H9 (cell line): ENCODE measurements at regions not wholly inside any gene's neighbourhood (a gene's known extent, or its start where the extent isn't known, plus 50 kb on each side); places are given as distances from the start of the nearest gene placed in this dataset.

ENCODE experiments used
- DNase-seq: peaks from one replicate; pipeline ENCODE4 v3.0.0-alpha.2; 2017
- H2AFZ ChIP-seq: one replicate; pipeline ENCODE4 v1.6.1; 2013; ENCODE audit warnings: mild to moderate bottlenecking, low read length, control low read depth, moderate library complexity
- H2AK5ac ChIP-seq: 2 replicates; pipeline ENCODE4 v1.6.1; 2013; ENCODE audit warnings: low read length, control low read depth, mixed read lengths; ENCODE audit not compliant: insufficient read length
- H2BK120ac ChIP-seq: one replicate; pipeline ENCODE4 v1.6.1; 2013; ENCODE audit warnings: low read depth, mild to moderate bottlenecking, low read length, control low read depth, inconsistent platforms; ENCODE audit not compliant: poor library complexity, severe bottlenecking
- H2BK12ac ChIP-seq: 2 replicates; pipeline ENCODE4 v1.6.1; 2013; ENCODE audit warnings: low read length, control low read depth, mixed read lengths, low read depth; ENCODE audit not compliant: insufficient read length
- H2BK15ac ChIP-seq: 2 replicates; pipeline ENCODE4 v1.6.1; 2013; ENCODE audit warnings: low read depth, low read length, control low read depth
- H2BK20ac ChIP-seq: one replicate; pipeline ENCODE4 v1.6.1; 2013; ENCODE audit warnings: low read depth, mild to moderate bottlenecking, low read length, control low read depth, inconsistent platforms; ENCODE audit not compliant: poor library complexity, severe bottlenecking
- H2BK5ac ChIP-seq: 2 replicates; pipeline ENCODE4 v1.6.1; 2013; ENCODE audit warnings: low read length, control low read depth, mixed read lengths; ENCODE audit not compliant: insufficient read length
- H3K14ac ChIP-seq: 2 replicates; pipeline ENCODE4 v1.6.1; 2013; ENCODE audit warnings: low read length, control low read depth; ENCODE audit not compliant: insufficient read depth
- H3K18ac ChIP-seq: 2 replicates; pipeline ENCODE4 v1.6.1; 2013; ENCODE audit warnings: low read depth, mild to moderate bottlenecking, mixed read lengths, low read length, control low read depth; ENCODE audit not compliant: insufficient read length
- H3K23ac ChIP-seq: 2 replicates; pipeline ENCODE4 v1.6.1; 2013; ENCODE audit warnings: low read length, control low read depth, mixed read lengths, low read depth; ENCODE audit not compliant: insufficient read length
- H3K23me2 ChIP-seq: 2 replicates; pipeline ENCODE4 v1.6.1; 2013; ENCODE audit warnings: low read depth, mild to moderate bottlenecking, mixed read lengths, low read length, control low read depth; ENCODE audit not compliant: insufficient read length, poor library complexity, severe bottlenecking
- H3K27ac ChIP-seq: 2 replicates; pipeline ENCODE4 v1.5.1; 2013; ENCODE audit warnings: low read length, control low read depth, mixed read lengths, low read depth; ENCODE audit not compliant: insufficient read length
- H3K27me3 ChIP-seq: 2 replicates; pipeline ENCODE4 v1.6.1; 2013; ENCODE audit warnings: low read length, control low read depth, inconsistent platforms; ENCODE audit not compliant: insufficient read depth
- H3K4ac ChIP-seq: 2 replicates; pipeline ENCODE4 v1.6.1; 2013; ENCODE audit warnings: low read depth, mild to moderate bottlenecking, control low read depth, inconsistent platforms, low read length, moderate library complexity
- H3K4me1 ChIP-seq: 2 replicates; pipeline ENCODE4 v1.6.1; 2013; ENCODE audit warnings: low read length, control low read depth, inconsistent platforms; ENCODE audit not compliant: insufficient read depth
- H3K4me2 ChIP-seq: 2 replicates; pipeline ENCODE4 v1.6.1; 2013; ENCODE audit warnings: low read length, control low read depth, mixed read lengths; ENCODE audit not compliant: insufficient read length, insufficient read depth
- H3K56ac ChIP-seq: 2 replicates; pipeline ENCODE4 v1.6.1; 2013; ENCODE audit warnings: low read depth, mild to moderate bottlenecking, mixed read lengths, low read length, control low read depth; ENCODE audit not compliant: insufficient read length
- H3K79me1 ChIP-seq: 2 replicates; pipeline ENCODE4 v1.6.1; 2013; ENCODE audit warnings: low read depth, mild to moderate bottlenecking, moderate library complexity, low read length, control low read depth, inconsistent platforms; ENCODE audit not compliant: insufficient read depth, poor library complexity, severe bottlenecking
- H3K79me2 ChIP-seq: 2 replicates; pipeline ENCODE4 v1.6.1; 2013; ENCODE audit warnings: low read length, control low read depth, inconsistent platforms; ENCODE audit not compliant: insufficient read depth
- H3K9ac ChIP-seq: 2 replicates; pipeline ENCODE4 v1.6.1; 2013; ENCODE audit warnings: low read length, control low read depth, mixed read lengths; ENCODE audit not compliant: insufficient read length; ENCODE audit errors: extremely low read depth
- H3K9me3 ChIP-seq: one replicate; pipeline ENCODE4 v1.6.1; 2013; ENCODE audit warnings: low read depth, low read length, inconsistent platforms; ENCODE audit not compliant: control insufficient read depth
- H3T11ph ChIP-seq: one replicate; pipeline ENCODE4 v1.6.1; 2013; ENCODE audit warnings: mild to moderate bottlenecking, low read length, control low read depth, inconsistent platforms
- H4K20me1 ChIP-seq: one replicate; pipeline ENCODE4 v1.6.1; 2013; ENCODE audit not compliant: control insufficient read depth, insufficient read length, insufficient read depth
- H4K5ac ChIP-seq: 2 replicates; pipeline ENCODE4 v1.6.1; 2013; ENCODE audit warnings: low read depth, mild to moderate bottlenecking, mixed read lengths, low read length, control low read depth; ENCODE audit not compliant: insufficient read length
- H4K8ac ChIP-seq: replicated peaks from 2 replicates; pipeline ENCODE4 v1.6.1; 2013; ENCODE audit warnings: low read length, control low read depth, mixed read lengths, low read depth; ENCODE audit not compliant: insufficient read length
- H4K91ac ChIP-seq: 2 replicates; pipeline ENCODE4 v1.6.1; 2013; ENCODE audit warnings: low read depth, mild to moderate bottlenecking, moderate library complexity, mixed read lengths, low read length, control low read depth; ENCODE audit not compliant: insufficient read length
- H3K27ac Mint-ChIP-seq, 3 experiments: 2 replicates in 2 of 3; 3 replicates in 1 of 3; pipeline ENCODE4 v1.8.0; 2020 to 2021; ENCODE audit warnings: mixed read lengths in 3 of 3, mild to moderate bottlenecking in 1 of 3, moderate library complexity in 1 of 3
- H3K27me3 Mint-ChIP-seq: 2 replicates; pipeline ENCODE4 v1.8.0; 2021; ENCODE audit warnings: low read depth, mild to moderate bottlenecking, moderate library complexity, mixed read lengths
- H3K36me3 Mint-ChIP-seq, 3 experiments: 2 replicates in 2 of 3; 3 replicates in 1 of 3; pipeline ENCODE4 v1.8.0; 2020 to 2021; ENCODE audit warnings: low read depth in 3 of 3, mixed read lengths in 3 of 3; ENCODE audit not compliant: insufficient read depth in 1 of 3
- H3K4me1 Mint-ChIP-seq, 2 experiments: 2 replicates each; pipeline ENCODE4 v1.8.0; 2020; ENCODE audit warnings: mixed read lengths in 2 of 2
- H3K4me3 Mint-ChIP-seq, 2 experiments: 2 replicates in 1 of 2; 3 replicates in 1 of 2; pipeline ENCODE4 v1.8.0; 2020 to 2021; ENCODE audit warnings: mild to moderate bottlenecking in 2 of 2, mixed read lengths in 2 of 2, moderate library complexity in 1 of 2
- H3K9me3 Mint-ChIP-seq, 2 experiments: 2 replicates in 1 of 2; 3 replicates in 1 of 2; pipeline ENCODE4 v1.8.0; 2020; ENCODE audit warnings: mild to moderate bottlenecking in 2 of 2, mixed read lengths in 2 of 2, moderate library complexity in 1 of 2
- CTCF ChIP-seq: fragments of 200-600 bp; sonication (generic); conservative IDR thresholded peaks from 3 replicates; pipeline ENCODE4 v1.8.0; 2021; ENCODE audit warnings: antibody characterized with exemption, mild to moderate bottlenecking
- WGBS: extraction: QIAGEN DNeasy Blood & Tissue Kit; methylation state at CpG from one replicate; pipeline ENCODE4 v1.1.7; 2013; ENCODE audit warnings: missing lambda C conversion rate, low lambda C conversion rate, mixed read lengths; ENCODE audit not compliant: insufficient read length; ENCODE audit errors: extremely low coverage; 5-methylcytosine and 5-hydroxymethylcytosine counted together

- H3K23ac ChIP-seq: no peak overlapping the region
- no peak overlapping the region for H2AK5ac ChIP-seq
- no peak overlapping the region for H3K4me2 ChIP-seq
- Mint-ChIP-seq H3K4me3 (no peak overlapping the region), H3K36me3 (no peaks in the 10 kb centered on the region; a peak in 1 of 7 replicates), H3K27ac (no peak overlapping the region), H3K4me1 (no peaks in the 10 kb centered on the region), H3K27me3 (peaks cover 2% of the 10 kb centered on the region; the same call in 1 of the 2 replicates), H3K9me3 (no peaks in the 10 kb centered on the region)
- H3K14ac ChIP-seq: no peak overlapping the region
- no peak overlapping the region for H4K5ac ChIP-seq
- TF ChIP-seq CTCF: no peak
- no peak overlapping the region for H2AFZ ChIP-seq
- no peak overlapping the region for H2BK5ac ChIP-seq
- H3K79me1 ChIP-seq: no peaks in the 10 kb centered on the region
- H3K79me2 ChIP-seq: no peaks in the 10 kb centered on the region
- H2BK20ac ChIP-seq: no peak overlapping the region
- H3K18ac ChIP-seq: no peak overlapping the region
- no peak overlapping the region for H4K91ac ChIP-seq
- H3K9me3 ChIP-seq: no peaks in the 10 kb centered on the region
- H3K4ac ChIP-seq: no peak overlapping the region
- no peak overlapping the region for H3K27ac ChIP-seq
- H3K9ac ChIP-seq: no peak overlapping the region
- no CpG with 5 or more reads among the region's 6 CpGs for WGBS
- H3K4me1 ChIP-seq: no peaks in the 10 kb centered on the region; the same call in 1 of the 2 replicates
- H4K20me1 ChIP-seq: no peaks in the 10 kb centered on the region
- H3T11ph ChIP-seq: no peak overlapping the region
- no peak overlapping the region for H2BK120ac ChIP-seq
- DNase-seq: no peak
- no peaks in the 10 kb centered on the region for H3K23me2 ChIP-seq
- H2BK15ac ChIP-seq: no peak overlapping the region
- H4K8ac ChIP-seq: no peak overlapping the region
- no peaks in the 10 kb centered on the region for H3K27me3 ChIP-seq
- no peak overlapping the region for H2BK12ac ChIP-seq
- H3K56ac ChIP-seq: no peak overlapping the region
Measured at GRCh38 chr4:108400309-108400708, 220.1 kb upstream of the RPL34 start.
